Prostate gland (tissue), 2 donors: ENCODE measurements at regions not wholly inside any gene's neighbourhood (a gene's known extent, or its start where the extent isn't known, plus 50 kb on each side); places are given as distances from the start of the nearest gene placed in this dataset.

Source experiments
- POLR2A ChIP-seq: fragments of 450-650 bp; IDR thresholded peaks from one replicate; pipeline ENCODE4 v1.6.1; 2016; ENCODE audit warnings: antibody characterized with exemption, mild to moderate bottlenecking
- POLR2AphosphoS5 ChIP-seq: sonication (generic); formaldehyde crosslinking; IDR thresholded peaks from one replicate; pipeline ENCODE4 v1.6.1; 2017; ENCODE audit warnings: antibody characterized with exemption
- TF ChIP-seq, protein P1 (sequence below), 4 experiments: fragments of 200-600 bp in 2 of 4; fragments of 450-650 bp in 2 of 4; sonication (generic) in 2 of 4; IDR thresholded peaks; 1 replicate in 3 of 4; 2 replicates in 1 of 4; pipeline ENCODE4 v1.5.1; 2016 to 2019; ENCODE audit warnings: antibody characterized with exemption in 4 of 4, mild to moderate bottlenecking in 2 of 4, moderate library complexity in 2 of 4

DNA sequence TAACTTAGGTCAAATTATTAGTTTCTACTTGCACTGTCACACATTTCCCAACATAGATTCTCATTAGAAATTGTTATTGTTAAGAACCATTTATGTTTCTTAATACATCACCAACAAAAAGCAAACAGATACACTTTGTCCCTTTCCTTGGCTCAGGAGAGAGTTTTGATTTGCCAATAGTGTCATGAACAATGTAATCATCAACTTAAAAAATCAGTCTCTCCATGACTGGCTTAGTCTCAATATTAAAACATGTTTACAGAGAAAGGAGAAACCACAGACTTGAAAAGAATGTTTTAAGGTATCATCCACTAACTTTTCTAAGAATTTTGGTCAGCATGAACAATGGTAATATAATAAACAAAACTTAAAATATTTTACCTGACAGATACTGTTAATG is 416.5 kb upstream of the KCNH7 start:
- TF ChIP-seq POLR2AphosphoS5 (no peak), POLR2A (no peak)
- TF ChIP-seq, protein P1, sequence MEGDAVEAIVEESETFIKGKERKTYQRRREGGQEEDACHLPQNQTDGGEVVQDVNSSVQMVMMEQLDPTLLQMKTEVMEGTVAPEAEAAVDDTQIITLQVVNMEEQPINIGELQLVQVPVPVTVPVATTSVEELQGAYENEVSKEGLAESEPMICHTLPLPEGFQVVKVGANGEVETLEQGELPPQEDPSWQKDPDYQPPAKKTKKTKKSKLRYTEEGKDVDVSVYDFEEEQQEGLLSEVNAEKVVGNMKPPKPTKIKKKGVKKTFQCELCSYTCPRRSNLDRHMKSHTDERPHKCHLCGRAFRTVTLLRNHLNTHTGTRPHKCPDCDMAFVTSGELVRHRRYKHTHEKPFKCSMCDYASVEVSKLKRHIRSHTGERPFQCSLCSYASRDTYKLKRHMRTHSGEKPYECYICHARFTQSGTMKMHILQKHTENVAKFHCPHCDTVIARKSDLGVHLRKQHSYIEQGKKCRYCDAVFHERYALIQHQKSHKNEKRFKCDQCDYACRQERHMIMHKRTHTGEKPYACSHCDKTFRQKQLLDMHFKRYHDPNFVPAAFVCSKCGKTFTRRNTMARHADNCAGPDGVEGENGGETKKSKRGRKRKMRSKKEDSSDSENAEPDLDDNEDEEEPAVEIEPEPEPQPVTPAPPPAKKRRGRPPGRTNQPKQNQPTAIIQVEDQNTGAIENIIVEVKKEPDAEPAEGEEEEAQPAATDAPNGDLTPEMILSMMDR (IDR thresholded peaks at IDR 0.05) = no peak
